ENCODE measurements at regions not wholly inside any gene's neighbourhood (a gene's known extent, or its start where the extent isn't known, plus 50 kb on each side); places are given as distances from the start of the nearest gene placed in this dataset.

DNA sequence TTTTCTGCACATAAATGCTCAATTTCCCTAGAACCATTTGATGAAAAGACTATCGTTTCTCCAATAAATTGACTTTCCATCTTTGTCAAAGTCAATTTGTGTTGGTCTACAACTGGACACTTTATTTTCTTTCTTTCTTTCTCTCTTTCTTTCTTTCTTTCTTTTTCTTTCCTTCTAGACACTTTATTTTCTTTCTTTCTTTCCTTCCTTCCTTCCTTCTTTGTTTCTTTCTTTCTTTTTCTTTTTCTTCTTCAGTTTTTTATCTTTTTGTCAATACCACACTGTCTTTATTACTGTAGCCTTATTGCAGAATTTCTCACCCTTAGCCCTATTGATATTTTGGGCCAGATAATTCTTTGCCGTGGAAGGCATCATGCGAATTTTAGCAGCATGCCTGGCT lies 73.5 kb downstream of the FASLG start:
- Histone ChIP-seq H3K9me3 (no peaks in the 10 kb centered on the region), H3K4me1 (no peaks in the 10 kb centered on the region), H3K36me3 (no peaks in the 10 kb centered on the region), H3K27ac (no peak overlapping the region), H3K4me3 (no peak overlapping the region), H3K27me3 (no peaks in the 10 kb centered on the region)
- TF ChIP-seq, protein P1, sequence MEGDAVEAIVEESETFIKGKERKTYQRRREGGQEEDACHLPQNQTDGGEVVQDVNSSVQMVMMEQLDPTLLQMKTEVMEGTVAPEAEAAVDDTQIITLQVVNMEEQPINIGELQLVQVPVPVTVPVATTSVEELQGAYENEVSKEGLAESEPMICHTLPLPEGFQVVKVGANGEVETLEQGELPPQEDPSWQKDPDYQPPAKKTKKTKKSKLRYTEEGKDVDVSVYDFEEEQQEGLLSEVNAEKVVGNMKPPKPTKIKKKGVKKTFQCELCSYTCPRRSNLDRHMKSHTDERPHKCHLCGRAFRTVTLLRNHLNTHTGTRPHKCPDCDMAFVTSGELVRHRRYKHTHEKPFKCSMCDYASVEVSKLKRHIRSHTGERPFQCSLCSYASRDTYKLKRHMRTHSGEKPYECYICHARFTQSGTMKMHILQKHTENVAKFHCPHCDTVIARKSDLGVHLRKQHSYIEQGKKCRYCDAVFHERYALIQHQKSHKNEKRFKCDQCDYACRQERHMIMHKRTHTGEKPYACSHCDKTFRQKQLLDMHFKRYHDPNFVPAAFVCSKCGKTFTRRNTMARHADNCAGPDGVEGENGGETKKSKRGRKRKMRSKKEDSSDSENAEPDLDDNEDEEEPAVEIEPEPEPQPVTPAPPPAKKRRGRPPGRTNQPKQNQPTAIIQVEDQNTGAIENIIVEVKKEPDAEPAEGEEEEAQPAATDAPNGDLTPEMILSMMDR (IDR thresholded peaks at IDR 0.05): no peak
- intact Hi-C loops (cut with DNase I): no loop called here
- no peak for ATAC-seq
- no peak for DNase-seq

DNA sequence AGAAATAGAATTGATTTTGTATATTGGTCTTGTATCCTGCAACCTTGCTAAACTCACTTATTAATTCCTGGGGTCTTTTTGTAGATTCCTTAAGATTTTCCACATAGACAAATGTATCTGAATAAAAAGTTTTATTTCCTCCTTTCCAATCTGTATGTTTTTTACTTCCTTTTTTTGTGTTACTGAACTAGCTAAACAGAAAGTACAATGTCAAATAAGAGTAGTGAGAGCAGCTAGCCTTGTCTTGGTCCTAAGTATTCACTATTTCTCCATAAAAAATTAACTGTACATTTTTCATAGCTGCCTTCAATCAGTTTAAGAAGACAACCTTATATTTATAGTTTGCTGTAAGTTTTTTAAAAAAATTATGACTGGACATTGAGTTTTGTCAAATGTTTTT lies 74.9 kb downstream of the FASLG start:
- TF ChIP-seq, protein P1 (IDR thresholded peaks at IDR 0.05): no peak
- Histone ChIP-seq H3K27me3 (no peaks in the 10 kb centered on the region), H3K4me3 (no peak overlapping the region), H3K9me3 (no peaks in the 10 kb centered on the region), H3K27ac (no peak overlapping the region), H3K4me1 (no peaks in the 10 kb centered on the region), H3K36me3 (no peaks in the 10 kb centered on the region)
- ATAC-seq (no peak), DNase-seq (no peak)
- intact Hi-C loops (cut with DNase I): no loop called here

DNA sequence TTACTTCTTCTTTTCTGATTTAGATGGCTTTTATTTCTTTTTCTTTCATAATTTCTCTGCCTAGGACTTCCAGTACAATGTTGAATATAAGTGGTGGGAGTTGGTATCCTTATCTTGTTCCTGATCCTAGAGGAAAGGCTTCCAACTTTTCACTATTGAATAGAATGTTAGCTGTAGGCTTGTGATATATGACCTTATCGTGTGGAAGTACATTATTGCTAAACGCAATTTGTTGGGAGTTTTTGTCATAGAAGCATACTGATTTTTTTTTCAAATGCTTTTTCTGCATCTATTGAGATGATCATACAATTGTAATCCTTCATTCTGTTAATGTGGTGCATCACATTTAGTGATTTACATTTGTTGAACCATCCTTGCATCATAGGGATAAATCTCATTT lies 79.5 kb downstream of the FASLG start:
- intact Hi-C loops (cut with DNase I): no loop called here
- Histone ChIP-seq H3K4me3 (no peak overlapping the region), H3K27me3 (no peaks in the 10 kb centered on the region), H3K4me1 (no peaks in the 10 kb centered on the region), H3K36me3 (no peaks in the 10 kb centered on the region), H3K9me3 (no peaks in the 10 kb centered on the region), H3K27ac (no peak overlapping the region)
- TF ChIP-seq, protein P1 (IDR thresholded peaks at IDR 0.05): no peak
- ATAC-seq: no peak
- no peak for DNase-seq

DNA sequence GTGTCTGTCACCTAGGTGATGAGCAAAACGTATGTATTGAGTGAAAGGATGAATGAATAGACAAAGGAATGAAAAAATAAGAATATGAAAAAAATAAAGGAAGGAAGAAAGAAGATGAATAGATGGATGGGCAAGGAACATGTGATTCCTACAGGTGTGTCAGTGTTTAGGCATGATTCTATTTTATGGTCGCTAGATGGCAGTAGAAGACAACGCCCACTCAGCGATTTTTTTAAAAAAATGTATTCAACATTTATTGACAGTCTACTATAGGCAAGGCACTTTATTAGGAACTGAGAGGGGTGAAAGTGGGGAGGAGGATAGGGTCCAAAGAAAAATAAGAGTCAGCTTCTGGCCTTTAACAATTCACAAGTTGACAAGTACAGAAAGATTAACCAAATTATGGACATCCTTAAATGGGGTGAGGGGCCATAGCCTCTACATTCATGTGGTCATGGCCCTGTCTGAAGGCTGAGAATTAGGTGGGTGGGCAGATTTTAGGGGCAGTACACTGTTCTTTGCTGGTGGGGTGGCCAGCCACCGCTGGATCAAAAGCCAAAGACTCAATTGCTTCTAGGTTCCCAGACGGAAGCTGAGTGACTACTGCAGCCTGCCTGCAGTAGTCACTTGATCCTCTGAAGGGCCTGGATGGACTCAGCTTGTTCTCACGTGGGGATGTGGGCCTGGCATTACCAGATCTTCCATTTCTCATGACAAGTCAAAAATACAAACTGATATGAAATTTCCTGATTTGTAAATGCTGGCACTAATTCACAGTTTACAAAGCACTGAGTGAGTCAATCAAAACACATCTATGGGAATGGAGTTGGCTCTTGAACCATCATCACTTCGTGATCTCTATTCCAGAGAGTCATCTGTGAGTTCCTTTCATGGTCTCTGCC lies 83.9 kb downstream of the FASLG start:
- DNase-seq (no peak), ATAC-seq (peak; percentile 33)
- intact Hi-C loops (cut with DNase I): loop anchor here (10.0 kb wide), 1 partner anchor 462 kb away; the partner anchor contains the start of gene TNFSF4

DNA sequence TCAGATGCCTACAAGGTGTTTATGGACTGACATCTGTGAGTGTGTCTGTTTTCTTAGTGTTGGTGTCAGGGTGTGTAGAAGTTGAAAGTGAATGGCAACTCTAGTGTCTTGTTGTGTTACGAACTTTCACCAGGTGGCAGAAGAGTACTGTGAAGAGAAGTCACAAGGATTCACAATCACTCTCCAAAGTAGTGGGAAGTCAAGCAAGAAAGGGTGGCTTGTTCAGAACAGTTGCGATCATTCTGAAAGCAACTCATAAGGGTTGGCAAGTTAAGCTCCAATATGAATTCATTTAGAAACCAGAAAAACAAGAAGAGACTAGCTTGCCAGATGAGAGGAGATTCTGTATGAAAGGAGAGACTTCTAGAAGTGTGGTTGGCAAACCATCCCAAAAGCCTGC lies 86.1 kb downstream of the FASLG start:
- peak; percentile 86 for ATAC-seq
- no peak for DNase-seq
- intact Hi-C loops (cut with DNase I): loop anchor here (10.0 kb wide), 1 partner anchor 460 kb away; the partner anchor contains the start of gene TNFSF4

More for the DNA sequence above, 83.9 kb downstream of the FASLG start:
- no peak overlapping the region for H3K27ac ChIP-seq
- no peaks in the 10 kb centered on the region for H3K9me3 ChIP-seq
- peaks cover 23% of the 10 kb centered on the region for H3K4me1 ChIP-seq
- no peaks in the 10 kb centered on the region for H3K27me3 ChIP-seq
- TF ChIP-seq, protein P1 (IDR thresholded peaks at IDR 0.05): peak; percentile 80
- no peaks in the 10 kb centered on the region for H3K36me3 ChIP-seq
- no peak overlapping the region for H3K4me3 ChIP-seq

More for the DNA sequence above, 86.1 kb downstream of the FASLG start:
- H3K4me3 ChIP-seq: no peak overlapping the region
- no peaks in the 10 kb centered on the region for H3K27me3 ChIP-seq
- H3K9me3 ChIP-seq: no peaks in the 10 kb centered on the region
- no peaks in the 10 kb centered on the region for H3K36me3 ChIP-seq
- TF ChIP-seq, protein P1 (IDR thresholded peaks at IDR 0.05): peak; percentile 68
- H3K27ac ChIP-seq: peak overlapping the region; percentile 76
- peaks cover 23% of the 10 kb centered on the region for H3K4me1 ChIP-seq
